ENCODE measurements at regions not wholly inside any gene's neighbourhood (a gene's known extent, or its start where the extent isn't known, plus 50 kb on each side); places are given as distances from the start of the nearest gene placed in this dataset.

- no peak for DNase-seq (ENCODE audit: low read depth, low spot score)
These were observed 63.8 kb upstream of the RPS6KA3 start for GRCh38 chrX:20330545-20330944.

GRCh38 chrX:20329435-20329834, 62.7 kb upstream of the RPS6KA3 start:
- DNase-seq (ENCODE audit: low read depth, low spot score), result no peak

- no peak for DNase-seq (ENCODE audit: low read depth, low spot score)
These were observed 59.2 kb upstream of the RPS6KA3 start for GRCh38 chrX:20325786-20326388.

GRCh38 chrX:20322887-20323286, 56.2 kb upstream of the RPS6KA3 start:
- DNase-seq (ENCODE audit: low read depth, low spot score), result no peak

GRCh38 chrX:20320461-20321159, 53.9 kb upstream of the RPS6KA3 start:
- DNase-seq (ENCODE audit: low read depth, low spot score), result no peak

GRCh38 chrX:20319054-20319453, 52.3 kb upstream of the RPS6KA3 start:
- no peak for DNase-seq (ENCODE audit: low read depth, low spot score)

- DNase-seq (ENCODE audit: low read depth, low spot score), result no peak
These were observed 51.2 kb upstream of the RPS6KA3 start for GRCh38 chrX:20317873-20318272.

Measured in smooth muscle cell of the brain vasculature (primary cell).